BLaER1 (cell line): ENCODE measurements at regions not wholly inside any gene's neighbourhood (a gene's known extent, or its start where the extent isn't known, plus 50 kb on each side); places are given as distances from the start of the nearest gene placed in this dataset.
"Not testable (repeated sequence)": the region's sequence is repeated elsewhere in the genome, so short reads cannot be mapped to it uniquely, and the experiment has no call there.

Experiments
- H3K27ac ChIP-seq: shearing (Covaris generic); formaldehyde crosslinking; 2 replicates; pipeline ENCODE4 v1.8.1; 2022
- H3K27me3 ChIP-seq: shearing (Covaris generic); formaldehyde crosslinking; 2 replicates; pipeline ENCODE4 v1.8.1; 2022
- H3K36me3 ChIP-seq: shearing (Covaris generic); formaldehyde crosslinking; 2 replicates; pipeline ENCODE4 v1.8.1; 2022
- H3K4me1 ChIP-seq: shearing (Covaris generic); formaldehyde crosslinking; 2 replicates; pipeline ENCODE4 v1.8.1; 2022
- H3K4me2 ChIP-seq: shearing (Covaris generic); formaldehyde crosslinking; 2 replicates; pipeline ENCODE4 v1.8.1; 2022
- H3K4me3 ChIP-seq: shearing (Covaris generic); formaldehyde crosslinking; 2 replicates; pipeline ENCODE4 v1.8.1; 2022
- H3K9ac ChIP-seq: shearing (Covaris generic); formaldehyde crosslinking; 2 replicates; pipeline ENCODE4 v1.8.1; 2022
- H3K9me3 ChIP-seq: shearing (Covaris generic); formaldehyde crosslinking; 2 replicates; pipeline ENCODE4 v1.8.1; 2022
- H4K20me1 ChIP-seq: shearing (Covaris generic); formaldehyde crosslinking; 2 replicates; pipeline ENCODE4 v1.8.1; 2022
- Cebpa-rat ChIP-seq: shearing (Covaris generic); IDR thresholded peaks from 2 replicates; pipeline ENCODE4 v1.8.1; 2022

DNA sequence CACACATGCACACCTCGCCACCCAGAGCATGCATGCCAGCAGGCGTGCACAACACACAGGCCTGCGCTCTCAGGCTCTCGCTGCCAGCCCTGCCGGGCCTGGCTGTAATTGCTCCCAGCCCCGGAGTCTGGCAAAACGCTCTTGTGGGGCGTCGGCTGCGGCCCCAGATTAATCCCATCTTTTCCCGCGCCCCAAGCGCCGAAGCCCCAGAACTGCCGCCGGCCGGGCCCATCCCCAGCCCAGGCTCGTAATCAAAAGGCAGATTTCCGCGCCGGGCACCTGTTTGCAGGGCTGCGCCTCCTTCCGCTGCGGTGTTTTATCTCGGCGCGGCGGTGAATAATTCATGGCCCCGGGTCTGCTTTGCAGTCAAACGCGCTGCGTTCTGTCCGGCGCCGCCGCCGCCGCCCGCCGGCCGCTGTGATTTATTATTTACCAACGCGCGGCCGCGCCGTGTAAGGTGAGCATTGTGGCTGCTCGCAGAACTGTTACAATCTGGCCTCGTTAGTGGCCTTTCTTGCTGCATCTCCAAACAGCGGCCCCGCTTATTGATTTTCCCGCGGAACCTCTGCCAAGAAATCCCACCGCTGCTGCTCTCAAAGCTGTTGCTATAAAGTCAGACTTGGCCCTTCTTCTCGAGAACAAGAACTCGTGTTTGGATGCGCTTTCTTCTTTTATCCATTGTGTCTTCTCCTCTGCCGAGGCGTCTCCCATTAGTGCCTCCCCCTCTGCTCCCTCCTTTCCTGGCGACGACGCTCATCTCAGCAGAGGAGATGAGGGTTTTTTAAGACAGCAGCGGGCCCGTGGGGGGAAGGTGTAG, 126.1 kb downstream of the IRX5 start:
- no peak for TF ChIP-seq Cebpa-rat
- H4K20me1 ChIP-seq = no peaks in the 10 kb centered on the region

DNA sequence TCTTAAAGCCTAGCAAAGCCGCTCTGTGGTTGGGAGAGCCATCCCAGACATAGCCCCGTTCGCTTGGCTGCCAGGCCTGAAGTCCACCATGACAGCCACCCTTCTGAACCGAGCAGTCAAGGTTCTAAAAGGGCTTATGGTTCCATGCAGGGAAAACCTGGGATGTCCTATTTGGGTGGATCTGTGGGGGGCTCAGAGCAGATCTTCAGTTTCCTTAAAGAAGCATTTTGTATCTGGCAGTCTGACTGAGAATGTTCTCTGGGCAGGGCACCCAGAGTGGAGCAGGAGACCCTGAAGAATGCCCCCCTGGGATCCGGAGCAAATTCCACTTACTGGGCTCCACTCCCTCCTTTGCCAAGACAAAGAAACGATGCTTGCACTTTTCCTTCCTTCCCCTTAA, 127.2 kb downstream of the IRX5 start:
- H3K4me1 ChIP-seq = no peaks in the 10 kb centered on the region
- 0 out of 2 replicates have a peak, but pooled peaks cover 4% of the 10 kb centered on the region for H3K27me3 ChIP-seq
- no peak overlapping the region for H3K27ac ChIP-seq
- peaks cover 30% of the 10 kb centered on the region for H3K9me3 ChIP-seq
- TF ChIP-seq Cebpa-rat = no peak
- no peaks in the 10 kb centered on the region; the same call in 1 of the 2 replicates for H3K36me3 ChIP-seq
- H3K9ac ChIP-seq = no peak overlapping the region
- no peak overlapping the region for H3K4me3 ChIP-seq
- H3K4me2 ChIP-seq = no peak overlapping the region
- no peaks in the 10 kb centered on the region for H4K20me1 ChIP-seq

More for the DNA sequence above, 126.1 kb downstream of the IRX5 start:
- H3K9me3 ChIP-seq = peaks cover 30% of the 10 kb centered on the region
- no peak overlapping the region for H3K4me3 ChIP-seq
- no peak overlapping the region for H3K4me2 ChIP-seq
- H3K9ac ChIP-seq = no peak overlapping the region
- 0 out of 2 replicates have a peak, but pooled peaks cover 4% of the 10 kb centered on the region for H3K27me3 ChIP-seq
- H3K36me3 ChIP-seq = no peaks in the 10 kb centered on the region; the same call in 1 of the 2 replicates
- H3K27ac ChIP-seq = no peak overlapping the region
- H3K4me1 ChIP-seq = peaks cover 4% of the 10 kb centered on the region

- no peaks in the 10 kb centered on the region for H4K20me1 ChIP-seq
- H3K27me3 ChIP-seq = 0 out of 2 replicates have a peak, but pooled peaks cover 4% of the 10 kb centered on the region
- peaks cover 30% of the 10 kb centered on the region for H3K9me3 ChIP-seq
- no peaks in the 10 kb centered on the region; the same call in 1 of the 2 replicates for H3K36me3 ChIP-seq
- H3K9ac ChIP-seq = no peak overlapping the region
- no peak overlapping the region for H3K4me2 ChIP-seq
- H3K4me3 ChIP-seq = no peak overlapping the region
- H3K4me1 ChIP-seq = no peaks in the 10 kb centered on the region
- no peak overlapping the region for H3K27ac ChIP-seq
- no peak for TF ChIP-seq Cebpa-rat
Measured at GRCh38 chr16:55058576-55058975, 127.9 kb downstream of the IRX5 start.

- Histone ChIP-seq H3K9me3 (peaks cover 28% of the 10 kb centered on the region), H3K4me3 (no peak overlapping the region), H3K27ac (no peak overlapping the region), H3K4me1 (no peaks in the 10 kb centered on the region), H3K9ac (no peak overlapping the region), H3K27me3 (0 out of 2 replicates have a peak, but pooled peaks cover 4% of the 10 kb centered on the region), H3K4me2 (no peak overlapping the region), H3K36me3 (no peaks in the 10 kb centered on the region; the same call in 1 of the 2 replicates), H4K20me1 (no peaks in the 10 kb centered on the region)
- TF ChIP-seq Cebpa-rat = no peak
Measured at GRCh38 chr16:55059146-55059545, 128.5 kb downstream of the IRX5 start.

DNA sequence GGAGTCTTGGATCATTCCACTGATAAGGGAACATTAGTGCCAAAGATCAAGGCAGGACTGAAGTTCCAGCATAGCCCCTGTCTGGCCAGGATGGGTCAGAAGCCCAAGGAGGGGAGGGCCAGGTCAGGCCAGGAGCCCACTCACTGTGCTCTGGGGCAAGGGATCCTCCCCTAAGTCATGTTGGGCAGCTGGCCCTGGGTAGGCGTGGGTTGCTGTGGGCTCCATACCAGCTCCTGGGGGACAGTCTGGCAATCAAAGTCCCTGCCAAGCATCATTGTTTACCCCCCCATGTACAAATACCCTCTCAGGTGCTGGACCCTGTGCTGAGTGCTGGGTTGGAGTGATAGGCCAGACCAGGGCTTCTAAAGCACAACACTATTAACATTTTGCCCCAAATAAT, 130.5 kb downstream of the IRX5 start:
- no peaks in the 10 kb centered on the region for H3K4me1 ChIP-seq
- TF ChIP-seq Cebpa-rat = no peak
- H3K36me3 ChIP-seq = no peaks in the 10 kb centered on the region
- no peak overlapping the region for H3K27ac ChIP-seq
- H3K27me3 ChIP-seq = 0 out of 2 replicates have a peak, but pooled peaks cover 4% of the 10 kb centered on the region
- no peak overlapping the region for H3K4me2 ChIP-seq
- no peaks in the 10 kb centered on the region for H4K20me1 ChIP-seq
- peaks cover 8% of the 10 kb centered on the region for H3K9me3 ChIP-seq
- H3K4me3 ChIP-seq = no peak overlapping the region
- H3K9ac ChIP-seq = no peak overlapping the region

GRCh38 chr16:55062442-55062841, 131.8 kb downstream of the IRX5 start:
- no peaks in the 10 kb centered on the region for H4K20me1 ChIP-seq
- H3K4me3 ChIP-seq = no peak overlapping the region
- H3K36me3 ChIP-seq = no peaks in the 10 kb centered on the region
- TF ChIP-seq Cebpa-rat = no peak
- no peaks in the 10 kb centered on the region for H3K4me1 ChIP-seq
- H3K27me3 ChIP-seq = no peaks in the 10 kb centered on the region
- H3K4me2 ChIP-seq = no peak overlapping the region
- no peak overlapping the region for H3K27ac ChIP-seq
- no peaks in the 10 kb centered on the region for H3K9me3 ChIP-seq
- no peak overlapping the region for H3K9ac ChIP-seq

DNA sequence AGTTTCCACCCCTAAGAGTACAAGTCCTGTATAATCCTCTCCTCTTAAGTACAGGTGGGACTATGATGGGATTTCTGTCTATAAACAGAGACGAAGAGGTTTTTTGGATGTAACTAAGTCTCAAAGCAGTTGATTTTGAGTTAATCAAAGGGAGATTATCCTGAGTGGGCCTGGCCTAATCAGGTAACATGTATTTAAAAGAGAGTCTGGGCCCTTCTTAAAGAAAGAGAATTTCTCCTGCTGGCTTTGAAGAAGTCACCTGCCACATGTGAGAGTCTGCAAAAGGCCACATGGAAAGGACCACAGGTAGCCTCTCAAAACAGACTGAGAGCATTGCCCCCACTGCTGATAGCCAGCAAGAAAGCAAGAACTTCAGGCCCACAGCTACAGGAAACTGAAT, 142.3 kb downstream of the IRX5 start:
- Histone ChIP-seq H3K27ac (no peak overlapping the region), H4K20me1 (no peaks in the 10 kb centered on the region), H3K36me3 (no peaks in the 10 kb centered on the region), H3K4me1 (no peaks in the 10 kb centered on the region), H3K9me3 (0 out of 2 replicates have a peak, but pooled peaks cover 9% of the 10 kb centered on the region), H3K27me3 (no peaks in the 10 kb centered on the region; the same call in 1 of the 2 replicates), H3K4me2 (no peak overlapping the region), H3K9ac (no peak overlapping the region), H3K4me3 (no peak overlapping the region)
- no peak for TF ChIP-seq Cebpa-rat

DNA sequence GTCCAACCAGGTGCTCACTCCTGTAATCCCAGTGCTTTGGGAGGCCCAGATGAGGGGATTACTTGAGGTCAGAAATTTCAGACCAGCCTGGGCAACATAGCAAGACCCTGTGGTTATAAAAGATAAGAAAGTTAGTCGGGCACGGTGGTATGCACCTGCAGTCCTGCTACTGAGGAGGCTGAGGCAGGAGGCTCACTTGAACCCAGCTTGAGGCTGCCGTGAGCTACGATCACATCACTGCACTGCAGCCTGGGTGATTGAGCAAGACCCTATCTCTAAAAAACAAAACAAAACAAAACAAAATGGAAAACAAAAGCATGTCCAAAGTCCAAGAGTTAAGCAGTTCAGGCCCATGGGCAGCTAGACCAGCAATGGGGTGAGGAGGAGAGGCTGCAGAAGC, 143.2 kb downstream of the IRX5 start:
- no peaks in the 10 kb centered on the region for H4K20me1 ChIP-seq
- no peaks in the 10 kb centered on the region for H3K36me3 ChIP-seq
- H3K9ac ChIP-seq = no peak overlapping the region
- no peaks in the 10 kb centered on the region; the same call in 1 of the 2 replicates for H3K27me3 ChIP-seq
- H3K4me1 ChIP-seq = no peaks in the 10 kb centered on the region
- no peak overlapping the region for H3K27ac ChIP-seq
- H3K4me3 ChIP-seq = no peak overlapping the region
- no peak for TF ChIP-seq Cebpa-rat
- H3K9me3 ChIP-seq = 0 out of 2 replicates have a peak, but pooled peaks cover 9% of the 10 kb centered on the region
- no peak overlapping the region for H3K4me2 ChIP-seq

DNA sequence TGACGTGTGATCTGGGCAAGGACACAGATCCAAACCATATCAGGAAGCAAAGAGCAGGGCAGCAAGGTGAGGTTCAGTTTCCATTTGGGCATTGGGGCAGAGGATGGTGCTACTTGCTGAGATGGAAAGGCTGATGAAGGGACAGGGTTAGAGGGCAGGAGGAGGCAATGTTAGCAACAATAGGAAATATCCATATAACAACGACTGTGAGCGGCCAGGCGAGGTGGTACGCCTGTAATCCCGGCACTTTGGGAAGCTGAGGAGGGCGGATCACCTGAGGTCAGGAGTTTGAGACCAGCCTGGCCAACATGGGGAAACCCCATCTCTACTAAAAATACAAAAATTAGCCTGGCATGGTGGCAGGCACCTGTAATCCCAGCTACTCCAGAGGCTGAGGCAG, 144.5 kb downstream of the IRX5 start:
- not testable (repeated sequence) for H3K4me1 ChIP-seq, H3K4me2 ChIP-seq, H3K9me3 ChIP-seq, H3K4me3 ChIP-seq, H3K27ac ChIP-seq, H3K27me3 ChIP-seq, H4K20me1 ChIP-seq, H3K9ac ChIP-seq, H3K36me3 ChIP-seq

DNA sequence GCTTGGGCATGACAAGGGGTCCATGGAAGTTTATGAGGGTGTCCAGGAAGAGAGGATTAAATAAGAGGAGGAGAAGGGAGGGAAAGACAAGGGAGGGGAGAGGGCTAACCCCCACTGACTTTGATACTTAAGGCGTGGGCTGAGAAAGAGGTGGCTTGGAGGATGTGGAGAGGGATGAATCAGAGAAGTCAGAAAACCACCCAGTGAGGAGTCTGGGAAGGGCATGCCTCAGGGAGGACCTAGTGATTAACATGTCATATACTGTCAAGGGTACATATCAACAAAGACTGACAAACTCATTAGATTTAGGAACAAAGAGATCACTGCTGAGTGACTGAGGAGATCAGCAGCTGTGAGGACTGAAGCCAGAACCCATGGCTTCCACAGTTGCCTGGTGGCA, 145.4 kb downstream of the IRX5 start:
- H3K4me2 ChIP-seq = no peak overlapping the region
- no peak overlapping the region for H3K4me3 ChIP-seq
- no peak for TF ChIP-seq Cebpa-rat
- 0 out of 2 replicates have a peak, but pooled peaks cover 9% of the 10 kb centered on the region for H3K9me3 ChIP-seq
- no peaks in the 10 kb centered on the region for H4K20me1 ChIP-seq
- no peak overlapping the region for H3K9ac ChIP-seq
- no peaks in the 10 kb centered on the region for H3K27me3 ChIP-seq
- no peak overlapping the region for H3K27ac ChIP-seq
- no peaks in the 10 kb centered on the region for H3K36me3 ChIP-seq
- no peaks in the 10 kb centered on the region for H3K4me1 ChIP-seq
